Retina (tissue), 1 donor: ENCODE measurements at regions not wholly inside any gene's neighbourhood (a gene's known extent, or its start where the extent isn't known, plus 50 kb on each side); places are given as distances from the start of the nearest gene placed in this dataset.
"Not testable (repeated sequence)": the region's sequence is repeated elsewhere in the genome, so short reads cannot be mapped to it uniquely, and the experiment has no call there.

Source experiments
- DNase-seq: peaks from one replicate; pipeline ENCODE4 v3.0.0-alpha.2; 2016

GRCh38 chr2:179322289-179322688 is 57.7 kb upstream of the SESTD1 start:
- no peak for DNase-seq

- not testable (repeated sequence) for DNase-seq
Observed at GRCh38 chr2:179321034-179321433, 56.4 kb upstream of the SESTD1 start.

- DNase-seq, result not testable (repeated sequence)
Observed at GRCh38 chr2:179314729-179315128, 50.1 kb upstream of the SESTD1 start.
